ENCODE measurements at regions not wholly inside any gene's neighbourhood (a gene's known extent, or its start where the extent isn't known, plus 50 kb on each side); places are given as distances from the start of the nearest gene placed in this dataset.

DNA sequence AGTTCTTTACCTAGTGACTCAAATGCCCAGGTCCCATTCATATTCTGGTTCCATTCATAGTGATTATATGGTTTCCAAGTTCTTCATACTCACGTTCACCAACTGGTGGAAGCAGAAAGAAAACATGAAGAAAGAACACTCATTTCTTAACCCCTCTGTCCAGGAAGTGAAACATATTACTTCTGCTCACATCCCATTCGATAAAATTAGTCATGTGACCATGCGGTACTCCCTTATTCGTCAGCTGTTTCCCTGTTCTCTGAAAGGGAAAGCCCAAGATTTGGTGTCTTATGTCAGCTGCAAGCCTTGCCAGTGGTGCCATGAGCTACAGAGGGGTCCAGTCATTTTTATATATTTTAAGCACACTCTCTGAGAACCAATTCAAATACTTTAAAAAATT lies 387.0 kb upstream of the DMAC1 start:
- no peak for DNase-seq

GRCh38 chr9:8183618-8184017 lies 384.0 kb upstream of the DMAC1 start:
- no peak for DNase-seq

- no peak for DNase-seq
These were observed 379.9 kb upstream of the DMAC1 start for GRCh38 chr9:8179381-8180053.

DNA sequence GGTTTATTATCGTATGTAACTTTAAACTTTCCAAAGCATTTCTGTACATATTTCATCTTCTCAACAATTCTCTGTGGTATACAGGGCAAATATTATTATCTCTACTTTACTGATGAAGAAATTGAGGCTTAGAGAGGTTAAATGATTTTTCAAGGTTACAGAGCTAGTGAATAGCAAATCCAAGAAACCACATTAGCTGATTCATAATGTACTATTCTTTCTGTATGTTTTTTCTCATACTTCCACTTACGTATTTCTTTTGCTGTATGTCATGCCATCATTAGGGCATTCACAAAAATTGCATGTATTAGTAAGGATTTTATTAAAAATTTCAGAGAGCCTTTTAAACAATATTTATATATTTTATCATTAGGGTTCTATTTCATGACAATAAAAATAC lies 372.4 kb upstream of the DMAC1 start:
- no peak for DNase-seq

DNA sequence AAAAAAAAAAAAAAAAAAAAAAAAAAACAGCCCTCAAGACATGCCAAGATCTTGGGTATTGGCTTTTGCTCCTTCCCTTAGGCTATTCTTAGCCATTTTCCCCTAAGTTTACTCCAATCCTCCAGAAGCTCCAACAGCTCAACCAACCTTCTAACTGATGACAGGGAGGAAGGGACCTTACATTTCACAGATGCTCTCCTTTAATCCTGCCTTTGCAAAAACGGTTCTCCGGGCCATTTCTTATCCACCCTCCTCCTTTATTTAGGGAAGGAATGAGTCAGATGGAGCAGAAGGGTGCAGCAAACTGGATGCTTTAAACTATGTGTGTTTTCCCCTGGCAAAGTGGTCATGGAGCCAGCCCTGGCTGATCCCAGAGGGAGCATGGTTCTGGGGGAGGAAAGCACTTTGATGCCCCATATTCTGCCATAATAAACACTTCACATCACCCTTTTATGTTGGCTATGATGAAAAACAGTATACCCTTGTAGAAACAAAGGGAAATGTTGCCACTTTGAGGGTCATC lies 369.4 kb upstream of the DMAC1 start:
- DNase-seq, result no peak

GRCh38 chr9:8160787-8161186 lies 361.2 kb upstream of the DMAC1 start:
- no peak for DNase-seq

DNA sequence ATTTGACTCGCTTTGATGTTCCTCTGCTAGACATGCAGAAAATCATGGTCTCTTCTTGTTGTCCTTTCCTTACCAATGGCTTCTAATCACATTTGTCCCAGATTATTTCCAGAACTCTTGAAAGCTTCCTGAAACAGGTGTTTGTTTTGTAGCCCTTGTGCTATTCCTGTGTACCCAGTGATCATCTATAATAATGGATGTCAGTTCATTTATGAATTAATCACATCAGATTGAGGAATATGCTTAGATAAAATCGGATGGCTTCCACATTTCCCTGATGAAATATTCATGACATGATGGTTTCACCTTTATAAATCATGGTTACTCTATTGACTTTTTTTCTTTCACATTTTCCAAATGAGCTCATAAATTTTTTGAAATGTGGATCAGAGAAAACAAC lies 359.0 kb upstream of the DMAC1 start:
- DNase-seq, result no peak

GRCh38 chr9:8157683-8158324 lies 358.2 kb upstream of the DMAC1 start:
- DNase-seq, result no peak

DNA sequence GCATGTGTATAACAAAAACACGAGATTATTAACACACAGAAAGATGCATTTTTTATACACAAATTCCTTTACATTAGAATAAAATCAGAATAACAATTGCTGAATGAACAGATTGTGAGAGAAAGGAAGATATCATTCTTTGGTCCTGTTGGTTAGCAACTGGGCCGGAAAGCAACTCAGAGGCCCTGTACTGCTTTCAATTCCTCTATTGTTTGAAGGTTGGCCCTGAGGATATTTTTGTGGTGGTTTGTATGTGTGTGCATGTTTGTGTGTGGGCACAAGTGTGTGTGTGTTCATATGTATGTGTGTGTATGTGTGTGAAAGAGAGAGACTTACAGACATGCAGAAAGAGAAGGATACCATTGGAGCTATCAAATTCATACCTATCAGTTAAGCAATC lies 356.8 kb upstream of the DMAC1 start:
- DNase-seq, result no peak

DNA sequence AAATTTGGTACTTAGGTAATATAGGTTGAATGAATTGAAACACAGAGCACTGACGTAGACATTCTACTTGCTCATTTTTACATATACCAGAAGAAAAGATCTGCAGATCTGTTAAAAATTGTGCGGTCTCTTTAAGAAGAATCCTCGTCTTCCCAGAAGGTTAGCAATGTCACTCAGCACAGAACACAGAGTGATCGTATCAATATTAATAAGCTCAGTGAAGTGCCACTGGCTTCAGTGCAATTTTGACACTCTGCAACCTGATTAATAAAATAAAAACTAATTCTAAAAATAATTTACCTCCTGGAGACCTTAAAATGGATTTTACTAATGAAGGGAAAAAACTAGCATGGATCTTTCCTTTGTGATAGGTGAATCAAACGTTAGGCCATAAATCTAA lies 356.1 kb upstream of the DMAC1 start:
- DNase-seq, result no peak

DNA sequence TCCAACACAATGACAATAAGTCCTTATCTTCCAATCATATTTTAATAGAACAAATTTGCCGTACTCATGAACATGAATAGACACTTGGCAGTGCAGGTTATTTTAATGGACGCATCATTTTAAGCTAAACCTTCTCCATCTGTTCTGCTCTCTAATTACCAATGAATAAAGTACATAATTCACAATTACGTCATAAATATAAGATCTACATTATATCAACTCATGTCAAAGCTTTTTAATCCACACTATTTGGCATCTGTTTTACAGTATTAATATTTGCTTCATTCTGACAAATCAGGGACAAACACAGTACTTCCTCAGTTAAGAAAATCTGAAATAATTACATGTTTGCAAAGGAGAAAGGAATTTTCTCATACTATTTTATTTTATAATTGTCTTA lies 344.1 kb upstream of the DMAC1 start:
- no peak for DNase-seq

- no peak for DNase-seq
These were observed 341.0 kb upstream of the DMAC1 start for GRCh38 chr9:8140557-8140956.

- DNase-seq, result no peak
These were observed 340.2 kb upstream of the DMAC1 start for GRCh38 chr9:8139756-8140155.

DNA sequence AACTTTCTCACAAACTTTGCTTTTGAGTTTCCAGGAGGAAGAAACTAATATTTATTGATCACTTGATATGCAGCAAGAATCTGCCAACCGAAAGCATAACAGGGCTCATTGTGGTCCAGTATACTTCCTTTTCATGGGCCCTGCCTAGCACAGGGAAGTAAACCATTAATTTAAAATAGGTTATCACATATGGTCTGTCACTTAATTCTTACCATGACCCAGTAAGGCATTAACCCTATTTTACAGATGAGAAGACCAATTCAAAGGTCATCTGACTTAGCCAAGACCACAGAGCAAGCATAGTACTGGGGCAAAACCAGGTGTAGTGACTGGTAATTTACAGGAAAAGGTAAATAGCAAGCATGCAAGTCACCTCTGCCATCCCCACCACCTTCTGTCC lies 336.9 kb upstream of the DMAC1 start:
- DNase-seq, result no peak

- no peak for DNase-seq
These were observed 335.1 kb upstream of the DMAC1 start for GRCh38 chr9:8134635-8135034.

GRCh38 chr9:8133606-8134005 lies 334.0 kb upstream of the DMAC1 start:
- DNase-seq, result no peak

GRCh38 chr9:8115570-8115969 lies 316.0 kb upstream of the DMAC1 start:
- no peak for DNase-seq

GRCh38 chr9:8114826-8115225 lies 315.2 kb upstream of the DMAC1 start:
- no peak for DNase-seq

DNA sequence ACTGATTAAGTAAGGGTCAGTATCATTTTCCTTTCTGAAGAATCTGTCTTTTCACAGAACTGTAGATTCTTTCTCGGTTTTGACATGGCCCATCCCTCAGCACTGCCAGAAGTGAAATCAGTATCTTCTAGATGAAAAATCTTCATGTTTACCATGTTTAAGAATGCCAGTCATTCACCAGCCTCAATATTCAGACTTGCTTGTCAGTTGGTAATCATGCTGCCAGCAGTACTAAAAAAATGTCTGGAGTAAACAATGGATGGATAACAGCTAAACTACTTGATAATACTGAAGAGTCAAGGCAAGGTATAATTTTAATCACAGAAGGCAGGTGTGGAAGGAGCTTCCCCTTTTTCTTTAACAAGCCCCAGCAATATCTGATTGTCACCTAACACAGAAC lies 306.8 kb upstream of the DMAC1 start:
- DNase-seq, result no peak

DNA sequence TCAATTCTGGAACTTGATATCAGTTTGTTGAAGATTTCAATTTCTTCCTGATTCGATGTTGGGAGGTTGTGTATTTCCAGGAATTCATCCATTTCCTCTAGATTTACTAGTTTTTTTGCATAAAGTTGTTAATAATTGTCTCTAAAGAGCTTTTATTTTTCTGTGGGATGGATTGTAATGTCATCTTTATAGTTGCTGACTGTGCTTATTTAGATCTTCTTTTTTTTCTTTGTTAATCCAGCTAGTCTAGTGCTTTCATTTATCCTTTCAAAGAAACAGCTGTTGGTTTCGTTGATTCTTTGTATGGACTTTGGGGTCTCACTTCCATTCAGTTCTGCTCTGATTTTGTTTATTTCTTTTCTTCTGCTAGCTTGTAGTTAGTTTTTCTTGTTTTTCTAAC lies 302.0 kb upstream of the DMAC1 start:
- no peak for DNase-seq

- no peak for DNase-seq
These were observed 296.5 kb upstream of the DMAC1 start for GRCh38 chr9:8096091-8096490.

- no peak for DNase-seq
These were observed 296.1 kb upstream of the DMAC1 start for GRCh38 chr9:8095672-8096086.

GRCh38 chr9:8088477-8088876 lies 288.9 kb upstream of the DMAC1 start:
- no peak for DNase-seq

GRCh38 chr9:8085986-8086385 lies 286.4 kb upstream of the DMAC1 start:
- no peak for DNase-seq

- DNase-seq, result no peak
These were observed 279.1 kb upstream of the DMAC1 start for GRCh38 chr9:8078641-8079140.
